ENCODE measurements at regions not wholly inside any gene's neighbourhood (a gene's known extent, or its start where the extent isn't known, plus 50 kb on each side); places are given as distances from the start of the nearest gene placed in this dataset.

DNA sequence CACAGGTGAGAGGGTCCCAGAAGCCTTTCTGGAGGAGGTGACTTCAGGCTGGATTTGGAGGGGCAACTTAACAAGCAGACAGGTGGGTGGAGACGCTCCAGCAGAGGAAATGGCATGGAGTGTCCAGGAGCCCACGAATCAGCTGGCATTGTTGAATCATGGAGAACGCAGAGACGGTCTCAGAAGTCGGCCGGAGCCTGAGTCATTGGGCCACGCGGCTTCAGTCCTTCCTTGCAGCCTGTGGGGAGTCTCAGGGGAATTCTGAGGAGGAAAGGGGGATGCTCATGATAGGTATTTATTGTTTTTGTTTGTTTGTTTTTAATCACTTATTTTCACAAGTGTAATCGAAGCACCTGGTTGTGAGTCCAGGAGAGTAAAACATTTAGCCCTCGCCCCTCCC, 184.6 kb upstream of the HDAC4 start:
- H3K27ac ChIP-seq (ENCODE audit: low read depth in 1 of 3, low read length in 2 of 3): no peak overlapping the region
- no peaks in the 10 kb centered on the region for H3K4me1 ChIP-seq (ENCODE audit: control insufficient read depth in 3 of 3, insufficient read depth in 2 of 3, low read depth in 1 of 3, low read length in 2 of 3)
- no peaks in the 10 kb centered on the region for H3K9me3 ChIP-seq (ENCODE audit: control insufficient read depth in 2 of 2, insufficient read depth in 1 of 2, low read depth in 1 of 2, low read length in 1 of 2)
- H3K4me3 ChIP-seq (ENCODE audit: low read depth in 1 of 3, low read length in 3 of 3): no peak overlapping the region
- no peak for FAIRE-seq
- H3K36me3 ChIP-seq (ENCODE audit: control insufficient read depth in 3 of 3, insufficient read depth in 2 of 3, low read depth in 1 of 3, low read length in 3 of 3): no peaks in the 10 kb centered on the region
- H3K27me3 ChIP-seq (ENCODE audit: control insufficient read depth in 3 of 3, insufficient read depth in 3 of 3, low read length in 3 of 3): peaks cover 0 to 2% (median 0%) of the 10 kb centered on the region in 3 donors
- WGBS, 3 donors: 59 to 75% (median 70%) methylated on average over 10 of the region's 10 CpGs
- no peak for DNase-seq

DNA sequence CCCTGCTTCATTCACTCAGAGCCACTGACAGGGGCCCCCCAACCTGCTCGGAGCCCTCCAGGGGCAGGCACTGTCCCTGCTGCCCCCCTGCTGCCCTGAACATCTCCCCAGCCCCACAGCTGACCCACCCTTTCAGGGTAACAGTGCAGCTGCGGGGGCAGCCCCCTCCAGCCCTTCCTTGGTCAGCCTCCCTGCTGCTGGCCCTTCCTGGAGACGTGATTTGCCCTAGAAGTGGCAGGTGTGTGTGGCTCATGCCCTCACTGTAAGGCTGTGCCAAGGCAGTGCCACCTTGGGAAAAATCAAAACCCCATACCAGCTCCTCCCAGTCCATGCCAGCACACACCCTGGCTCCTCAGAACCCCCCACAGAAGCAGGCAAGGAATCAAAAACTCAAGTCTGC, 184.2 kb upstream of the HDAC4 start:
- no peak overlapping the region for H3K4me3 ChIP-seq (ENCODE audit: low read depth in 1 of 3, low read length in 3 of 3)
- no peak overlapping the region for H3K27ac ChIP-seq (ENCODE audit: low read depth in 1 of 3, low read length in 2 of 3)
- DNase-seq (no peak), FAIRE-seq (no peak)
- 41 to 76% (median 52%) methylated on average over 3 of the region's 3 CpGs for WGBS, 3 donors
- peaks cover 0 to 2% (median 0%) of the 10 kb centered on the region in 3 donors for H3K27me3 ChIP-seq (ENCODE audit: control insufficient read depth in 3 of 3, insufficient read depth in 3 of 3, low read length in 3 of 3)
- no peaks in the 10 kb centered on the region for H3K36me3 ChIP-seq (ENCODE audit: control insufficient read depth in 3 of 3, insufficient read depth in 2 of 3, low read depth in 1 of 3, low read length in 3 of 3)
- no peaks in the 10 kb centered on the region for H3K9me3 ChIP-seq (ENCODE audit: control insufficient read depth in 2 of 2, insufficient read depth in 1 of 2, low read depth in 1 of 2, low read length in 1 of 2)
- H3K4me1 ChIP-seq (ENCODE audit: control insufficient read depth in 3 of 3, insufficient read depth in 2 of 3, low read depth in 1 of 3, low read length in 2 of 3): no peaks in the 10 kb centered on the region

DNA sequence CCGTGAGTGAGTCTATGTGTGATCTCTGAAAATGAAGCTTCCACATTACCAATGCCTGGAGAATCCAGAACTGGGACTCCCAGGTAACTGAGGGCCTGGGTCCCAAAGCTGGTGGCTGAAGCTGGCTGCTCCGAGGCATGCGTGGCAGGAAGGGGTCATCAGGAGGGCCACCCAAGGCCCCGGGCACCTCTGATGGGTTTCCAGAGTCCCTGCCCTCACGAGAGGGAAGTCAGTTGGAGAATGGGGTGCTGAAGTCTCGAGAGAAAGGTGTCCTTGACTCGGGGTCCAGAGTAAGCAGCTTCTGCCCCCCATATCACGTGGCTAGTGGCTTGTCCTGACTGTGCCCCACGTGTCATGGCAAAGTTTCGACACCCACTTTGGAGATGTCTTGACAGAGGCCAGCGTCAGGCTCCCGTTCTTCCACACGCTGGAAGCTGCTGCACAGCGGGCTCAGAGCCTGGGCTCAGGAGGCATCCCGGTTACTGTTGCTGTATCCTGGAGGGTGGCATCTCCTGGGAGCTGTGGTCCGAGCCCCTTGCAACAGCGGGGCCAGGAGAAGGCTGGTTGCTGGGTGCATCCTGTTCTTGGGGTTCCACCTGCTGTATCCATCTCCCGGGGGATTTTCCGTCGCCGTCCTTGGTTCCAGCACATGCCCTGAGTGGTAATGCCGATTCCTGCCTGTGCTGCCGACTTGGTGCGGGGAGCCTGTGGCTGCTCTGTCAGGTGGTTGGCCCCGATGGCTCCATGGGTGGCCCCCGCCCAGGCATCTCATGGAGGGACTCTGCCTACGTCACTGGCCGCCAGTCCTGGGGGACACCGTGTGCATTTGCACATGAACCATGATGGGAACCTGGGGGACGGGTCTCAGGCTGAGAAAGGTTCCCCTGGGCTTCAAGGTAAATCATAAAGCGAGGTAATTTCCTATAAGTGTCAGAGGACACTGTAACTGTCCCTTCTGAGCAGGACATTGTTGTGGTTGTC, 183.3 kb upstream of the HDAC4 start:
- Histone ChIP-seq H3K9me3 (ENCODE audit: control insufficient read depth in 2 of 2, insufficient read depth in 1 of 2, low read depth in 1 of 2, low read length in 1 of 2) (no peaks in the 10 kb centered on the region), H3K27me3 (ENCODE audit: control insufficient read depth in 3 of 3, insufficient read depth in 3 of 3, low read length in 3 of 3) (peaks cover 0 to 2% (median 0%) of the 10 kb centered on the region in 3 donors), H3K4me1 (ENCODE audit: control insufficient read depth in 3 of 3, insufficient read depth in 2 of 3, low read depth in 1 of 3, low read length in 2 of 3) (no peaks in the 10 kb centered on the region), H3K36me3 (ENCODE audit: control insufficient read depth in 3 of 3, insufficient read depth in 2 of 3, low read depth in 1 of 3, low read length in 3 of 3) (no peaks in the 10 kb centered on the region), H3K4me3 (ENCODE audit: low read depth in 1 of 3, low read length in 3 of 3) (no peak overlapping the region), H3K27ac (ENCODE audit: low read depth in 1 of 3, low read length in 2 of 3) (no peak overlapping the region)
- WGBS, 3 donors: 80 to 93% (median 83%) methylated on average over 31 of the region's 31 CpGs
- no peak for FAIRE-seq
- DNase-seq: no peak

DNA sequence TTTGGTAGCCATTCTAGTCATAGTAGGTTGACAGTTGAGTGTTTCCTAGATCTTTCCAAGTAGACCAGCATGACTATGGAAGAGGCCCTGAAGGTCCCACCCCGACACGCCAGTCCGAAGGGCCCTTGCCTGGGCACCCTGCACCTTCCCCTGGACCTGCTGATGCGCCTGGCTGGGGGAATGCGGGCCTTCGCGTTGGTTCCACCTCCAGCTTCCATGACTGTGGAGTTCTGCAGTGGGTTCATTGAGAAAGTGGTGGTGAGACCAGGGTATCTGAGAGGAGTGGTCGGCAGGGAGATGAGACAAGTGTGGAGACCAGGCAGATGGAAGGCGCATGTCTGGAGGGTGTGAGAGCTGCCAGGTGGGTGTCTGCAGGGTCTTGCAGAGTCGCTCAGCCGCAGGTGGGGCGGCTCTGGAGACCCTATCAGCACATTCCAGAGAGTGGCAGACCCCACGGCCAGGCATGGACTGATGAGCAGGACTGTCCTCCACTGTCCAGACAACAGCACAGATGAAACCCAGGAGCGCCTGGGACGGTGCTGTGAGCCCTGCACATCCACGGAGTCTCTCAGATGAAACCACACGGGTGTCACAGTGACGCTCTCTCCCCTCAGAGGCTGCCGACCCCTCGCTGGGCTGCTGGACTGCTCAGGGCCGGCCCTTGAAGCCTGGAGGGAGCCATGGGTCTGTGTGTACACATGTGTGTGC, 182.5 kb upstream of the HDAC4 start:
- Histone ChIP-seq H3K27ac (ENCODE audit: low read depth in 1 of 3, low read length in 2 of 3) (no peak overlapping the region), H3K4me1 (ENCODE audit: control insufficient read depth in 3 of 3, insufficient read depth in 2 of 3, low read depth in 1 of 3, low read length in 2 of 3) (no peaks in the 10 kb centered on the region), H3K27me3 (ENCODE audit: control insufficient read depth in 3 of 3, insufficient read depth in 3 of 3, low read length in 3 of 3) (peaks cover 0 to 2% (median 0%) of the 10 kb centered on the region in 3 donors), H3K36me3 (ENCODE audit: control insufficient read depth in 3 of 3, insufficient read depth in 2 of 3, low read depth in 1 of 3, low read length in 3 of 3) (no peaks in the 10 kb centered on the region), H3K9me3 (ENCODE audit: control insufficient read depth in 2 of 2, insufficient read depth in 1 of 2, low read depth in 1 of 2, low read length in 1 of 2) (no peaks in the 10 kb centered on the region), H3K4me3 (ENCODE audit: low read depth in 1 of 3, low read length in 3 of 3) (no peak overlapping the region)
- DNase-seq: no peak
- WGBS, 3 donors: 90 to 95% (median 94%) methylated on average over 20 to 21 of the region's 21 CpGs
- no peak for FAIRE-seq

- no peak for FAIRE-seq
- Histone ChIP-seq H3K4me1 (ENCODE audit: control insufficient read depth in 3 of 3, insufficient read depth in 2 of 3, low read depth in 1 of 3, low read length in 2 of 3) (no peaks in the 10 kb centered on the region), H3K27me3 (ENCODE audit: control insufficient read depth in 3 of 3, insufficient read depth in 3 of 3, low read length in 3 of 3) (peaks cover 0 to 2% (median 0%) of the 10 kb centered on the region in 3 donors), H3K27ac (ENCODE audit: low read depth in 1 of 3, low read length in 2 of 3) (no peak overlapping the region), H3K4me3 (ENCODE audit: low read depth in 1 of 3, low read length in 3 of 3) (no peak overlapping the region), H3K36me3 (ENCODE audit: control insufficient read depth in 3 of 3, insufficient read depth in 2 of 3, low read depth in 1 of 3, low read length in 3 of 3) (no peaks in the 10 kb centered on the region), H3K9me3 (ENCODE audit: control insufficient read depth in 2 of 2, insufficient read depth in 1 of 2, low read depth in 1 of 2, low read length in 1 of 2) (no peaks in the 10 kb centered on the region)
- no peak for DNase-seq
- 68 to 84% (median 79%) methylated on average over 6 of the region's 6 CpGs for WGBS, 3 donors
These were observed 181.7 kb upstream of the HDAC4 start for GRCh38 chr2:239582476-239582875.

DNA sequence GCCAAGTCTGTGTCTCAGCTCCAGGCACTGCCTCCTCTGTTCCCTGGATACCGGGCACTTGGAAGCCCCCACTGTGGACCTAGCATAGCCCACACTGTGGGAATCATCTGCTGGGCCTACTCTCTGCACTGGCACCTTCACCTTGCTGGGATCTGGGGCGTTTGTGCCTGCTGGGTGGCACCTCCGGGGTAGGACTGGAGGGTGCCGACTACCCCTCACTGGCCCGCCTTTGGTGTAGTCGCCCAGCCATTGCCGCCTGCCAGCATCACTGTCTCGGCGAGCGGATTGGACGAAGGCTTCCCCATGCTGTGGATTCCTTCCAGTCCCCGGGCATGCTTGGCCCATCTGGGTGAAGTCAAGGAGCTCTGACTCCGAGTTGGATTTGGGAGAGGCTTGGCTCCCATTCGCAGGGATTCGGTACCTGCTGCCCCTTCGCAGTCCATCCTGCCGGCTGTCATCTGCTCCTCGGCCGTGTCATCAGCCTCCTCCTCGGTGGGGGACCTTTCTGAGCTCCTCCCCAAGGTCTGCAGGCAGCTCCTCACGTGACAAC, 180.6 kb upstream of the HDAC4 start:
- Histone ChIP-seq H3K9me3 (ENCODE audit: control insufficient read depth in 2 of 2, insufficient read depth in 1 of 2, low read depth in 1 of 2, low read length in 1 of 2) (no peaks in the 10 kb centered on the region), H3K4me3 (ENCODE audit: low read depth in 1 of 3, low read length in 3 of 3) (no peak overlapping the region), H3K27ac (ENCODE audit: low read depth in 1 of 3, low read length in 2 of 3) (no peak overlapping the region), H3K4me1 (ENCODE audit: control insufficient read depth in 3 of 3, insufficient read depth in 2 of 3, low read depth in 1 of 3, low read length in 2 of 3) (no peaks in the 10 kb centered on the region), H3K36me3 (ENCODE audit: control insufficient read depth in 3 of 3, insufficient read depth in 2 of 3, low read depth in 1 of 3, low read length in 3 of 3) (no peaks in the 10 kb centered on the region), H3K27me3 (ENCODE audit: control insufficient read depth in 3 of 3, insufficient read depth in 3 of 3, low read length in 3 of 3) (peaks cover 0 to under 1% (median 0%) of the 10 kb centered on the region in 3 donors)
- 87 to 90% (median 89%) methylated on average over 21 of the region's 21 CpGs for WGBS, 3 donors
- no peak for DNase-seq
- no peak for FAIRE-seq

DNA sequence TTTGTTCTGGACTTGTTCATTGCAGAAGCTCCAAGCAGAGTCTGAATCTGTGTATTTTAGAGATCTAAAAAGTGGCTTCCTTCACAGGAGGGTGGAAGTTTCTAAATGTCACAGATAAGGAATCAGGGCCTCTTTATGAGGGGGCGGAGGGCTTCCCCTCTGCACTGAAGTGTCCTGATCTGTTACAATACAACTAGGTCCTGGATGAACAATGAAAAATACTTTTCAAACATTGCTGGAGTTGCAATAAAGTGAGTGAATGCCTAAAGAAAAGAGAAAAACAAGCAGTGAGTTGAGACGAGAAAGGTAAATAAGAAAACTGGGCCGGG, 179.3 kb upstream of the HDAC4 start:
- 61 to 88% (median 84%) methylated on average over 3 of the region's 3 CpGs for WGBS, 3 donors
- Histone ChIP-seq H3K27me3 (ENCODE audit: control insufficient read depth in 3 of 3, insufficient read depth in 3 of 3, low read length in 3 of 3) (peaks cover 0 to 5% (median 0%) of the 10 kb centered on the region in 3 donors), H3K9me3 (ENCODE audit: control insufficient read depth in 2 of 2, insufficient read depth in 1 of 2, low read depth in 1 of 2, low read length in 1 of 2) (peaks cover 0 to 7% of the 10 kb centered on the region in 2 donors), H3K36me3 (ENCODE audit: control insufficient read depth in 3 of 3, insufficient read depth in 2 of 3, low read depth in 1 of 3, low read length in 3 of 3) (no peaks in the 10 kb centered on the region), H3K27ac (ENCODE audit: low read depth in 1 of 3, low read length in 2 of 3) (no peak overlapping the region), H3K4me3 (ENCODE audit: low read depth in 1 of 3, low read length in 3 of 3) (no peak overlapping the region), H3K4me1 (ENCODE audit: control insufficient read depth in 3 of 3, insufficient read depth in 2 of 3, low read depth in 1 of 3, low read length in 2 of 3) (no peaks in the 10 kb centered on the region)
- DNase-seq: no peak
- no peak for FAIRE-seq

DNA sequence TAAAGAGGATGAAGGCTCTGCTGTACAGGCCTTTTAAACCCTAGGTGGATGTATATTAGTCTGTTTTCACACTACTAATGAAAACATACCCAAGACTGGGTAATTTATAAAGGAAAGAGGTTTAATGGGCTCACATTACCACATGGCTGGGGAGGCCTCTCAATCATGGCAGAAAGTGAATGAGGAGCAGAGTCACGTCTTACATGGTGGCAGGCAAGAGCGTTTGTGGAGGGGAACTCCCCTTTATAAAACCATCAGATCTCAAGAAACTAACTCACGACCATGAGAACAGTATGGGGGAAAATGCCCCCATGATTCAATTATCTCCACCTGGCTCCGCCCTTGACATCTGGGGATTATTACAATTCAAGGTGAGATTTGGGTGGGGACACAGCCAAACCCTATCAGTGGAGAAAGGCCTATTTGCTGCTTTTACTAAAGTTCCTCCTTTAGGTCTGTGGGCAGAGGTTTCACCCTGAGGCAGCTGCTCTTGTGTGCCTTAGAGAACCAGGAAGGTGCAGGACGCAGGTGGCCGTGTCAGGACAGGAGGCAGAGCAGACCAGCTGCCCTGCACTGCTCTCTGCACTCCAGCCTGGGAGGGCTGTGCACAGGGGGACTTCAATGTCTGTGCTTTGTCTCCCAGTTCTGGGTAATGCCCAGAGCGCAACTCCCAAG, 178.8 kb upstream of the HDAC4 start:
- no peak for FAIRE-seq
- H3K4me3 ChIP-seq (ENCODE audit: low read depth in 1 of 3, low read length in 3 of 3): no peak overlapping the region
- no peaks in the 10 kb centered on the region for H3K4me1 ChIP-seq (ENCODE audit: control insufficient read depth in 3 of 3, insufficient read depth in 2 of 3, low read depth in 1 of 3, low read length in 2 of 3)
- 77 to 84% (median 79%) methylated on average over 7 of the region's 7 CpGs for WGBS, 3 donors
- H3K27ac ChIP-seq (ENCODE audit: low read depth in 1 of 3, low read length in 2 of 3): no peak overlapping the region
- DNase-seq: no peak
- H3K9me3 ChIP-seq (ENCODE audit: control insufficient read depth in 2 of 2, insufficient read depth in 1 of 2, low read depth in 1 of 2, low read length in 1 of 2): peaks cover 0 to 7% of the 10 kb centered on the region in 2 donors
- H3K36me3 ChIP-seq (ENCODE audit: control insufficient read depth in 3 of 3, insufficient read depth in 2 of 3, low read depth in 1 of 3, low read length in 3 of 3): no peaks in the 10 kb centered on the region
- peaks cover 0 to 8% (median 0%) of the 10 kb centered on the region in 3 donors for H3K27me3 ChIP-seq (ENCODE audit: control insufficient read depth in 3 of 3, insufficient read depth in 3 of 3, low read length in 3 of 3)

All from small intestine (tissue), 7 donors.